Lung (tissue), 11 donors: ENCODE measurements at regions not wholly inside any gene's neighbourhood (a gene's known extent, or its start where the extent isn't known, plus 50 kb on each side); places are given as distances from the start of the nearest gene placed in this dataset.

Source experiments
- ATAC-seq: fragments of 200-7000 bp; cut with Tn5 transposase; one replicate; pipeline ENCODE4 v1.9.1; 2020; ENCODE audit warnings: moderate number of reproducible peaks; ENCODE audit not compliant: insufficient read depth, low FRiP score
- DNase-seq, 3 donors: peaks; one replicate each; pipeline ENCODE4 v3.0.0-alpha.2; 2013 to 2017
- H3K27ac ChIP-seq, 2 donors: one replicate each; pipeline ENCODE4 v1.5.1; 2013; ENCODE audit warnings: mild to moderate bottlenecking in 2 of 2, moderate library complexity in 2 of 2, control low read depth in 1 of 2, inconsistent platforms in 1 of 2, low read depth in 1 of 2, low read length in 1 of 2
- H3K27me3 ChIP-seq, 3 donors: one replicate each; pipeline ENCODE4 v1.5.1; 2013; ENCODE audit warnings: low read length in 2 of 3; ENCODE audit not compliant: control insufficient read depth in 3 of 3, insufficient read depth in 3 of 3
- H3K36me3 ChIP-seq, 4 donors: one replicate each; pipeline ENCODE4 v1.5.1; 2013; ENCODE audit warnings: low read length in 4 of 4, mild to moderate bottlenecking in 1 of 4, moderate library complexity in 1 of 4; ENCODE audit not compliant: control insufficient read depth in 4 of 4, insufficient read depth in 4 of 4
- H3K4me1 ChIP-seq, 5 donors: one replicate each; pipeline ENCODE4 v1.5.1; 2013; ENCODE audit warnings: low read length in 5 of 5, mild to moderate bottlenecking in 2 of 5, moderate library complexity in 1 of 5; ENCODE audit not compliant: control insufficient read depth in 5 of 5, insufficient read depth in 5 of 5
- H3K4me3 ChIP-seq: one replicate; pipeline ENCODE4 v1.5.1; 2013; ENCODE audit warnings: mild to moderate bottlenecking, control low read depth, moderate library complexity
- H3K9ac ChIP-seq, 2 donors: one replicate each; pipeline ENCODE4 v1.5.1; 2013; ENCODE audit warnings: low read length in 2 of 2, control low read depth in 1 of 2; ENCODE audit not compliant: insufficient read depth in 1 of 2
- H3K9me3 ChIP-seq, 4 donors: one replicate each; pipeline ENCODE4 v1.5.1; 2013; ENCODE audit warnings: low read length in 3 of 4, mild to moderate bottlenecking in 1 of 4, moderate library complexity in 1 of 4; ENCODE audit not compliant: control insufficient read depth in 4 of 4, insufficient read depth in 3 of 4
- CTCF ChIP-seq: IDR thresholded peaks from 2 replicates; pipeline ENCODE4 v1.5.1; 2012; ENCODE audit warnings: mild to moderate bottlenecking; ENCODE audit errors: control extremely low read depth, extremely low read depth
- WGBS, 2 donors: extraction: QIAGEN DNeasy Blood & Tissue Kit; methylation state at CpG; one replicate each; pipeline ENCODE4 v1.1.7; 2013; 5-methylcytosine and 5-hydroxymethylcytosine counted together
- donor health status: control.
- donor health status: control.
- donor health status: Bipolar disorder and iron deficiency.
- donor health status: healthy.
- donor health status: DM: yes; HTN: yes; CAD: no.

GRCh38 chr6:139557547-139557946 is 183.1 kb upstream of the CITED2 start:
- DNase-seq (no peak), ATAC-seq (no peak)
- Histone ChIP-seq H3K27me3 (no peaks in the 10 kb centered on the region), H3K9me3 (peaks cover 0 to 3% (median 0%) of the 10 kb centered on the region in 4 donors), H3K4me3 (no peak overlapping the region), H3K9ac (no peak overlapping the region), H3K27ac (no peak overlapping the region), H3K4me1 (no peaks in the 10 kb centered on the region), H3K36me3 (no peaks in the 10 kb centered on the region)
- no peak for TF ChIP-seq CTCF
- 89 to 92% methylated on average over 3 of the region's 3 CpGs for WGBS, 2 donors

- Histone ChIP-seq H3K9ac (no peak overlapping the region), H3K9me3 (peaks cover 0 to 3% (median 0%) of the 10 kb centered on the region in 4 donors), H3K27me3 (no peaks in the 10 kb centered on the region), H3K4me3 (no peak overlapping the region), H3K4me1 (no peaks in the 10 kb centered on the region), H3K27ac (no peak overlapping the region), H3K36me3 (no peaks in the 10 kb centered on the region)
- no peak for TF ChIP-seq CTCF
- ATAC-seq (no peak), DNase-seq (no peak)
These were observed 182.1 kb upstream of the CITED2 start for GRCh38 chr6:139556532-139556931.

DNA sequence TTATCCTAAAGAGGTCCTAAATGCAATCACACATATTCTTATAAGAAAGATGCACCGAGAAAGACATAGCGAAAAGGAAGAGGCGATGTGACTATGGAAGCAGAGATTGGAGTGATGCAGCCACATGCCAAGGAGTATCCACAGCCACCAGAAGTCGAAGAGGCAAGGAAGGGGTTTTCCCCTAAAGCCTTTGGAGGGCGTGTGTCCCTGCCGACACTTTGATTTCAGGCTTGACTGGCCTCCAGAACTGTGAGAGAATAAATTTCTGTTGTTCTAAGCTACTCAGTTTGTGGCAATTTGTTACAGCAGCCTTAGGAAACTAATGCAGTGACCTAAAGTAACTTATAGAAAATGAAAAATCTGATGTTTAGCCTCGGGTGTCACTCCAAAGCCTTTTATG is 179.5 kb upstream of the CITED2 start:
- no peak for TF ChIP-seq CTCF
- no peak overlapping the region for H3K9ac ChIP-seq
- H3K4me1 ChIP-seq = no peaks in the 10 kb centered on the region
- no peaks in the 10 kb centered on the region for H3K27me3 ChIP-seq
- DNase-seq (no peak), ATAC-seq (no peak)
- no peaks in the 10 kb centered on the region for H3K36me3 ChIP-seq
- no peak overlapping the region for H3K27ac ChIP-seq
- no peaks in the 10 kb centered on the region for H3K9me3 ChIP-seq
- 85 to 93% methylated on average over 7 of the region's 7 CpGs for WGBS, 2 donors
- H3K4me3 ChIP-seq = no peak overlapping the region

DNA sequence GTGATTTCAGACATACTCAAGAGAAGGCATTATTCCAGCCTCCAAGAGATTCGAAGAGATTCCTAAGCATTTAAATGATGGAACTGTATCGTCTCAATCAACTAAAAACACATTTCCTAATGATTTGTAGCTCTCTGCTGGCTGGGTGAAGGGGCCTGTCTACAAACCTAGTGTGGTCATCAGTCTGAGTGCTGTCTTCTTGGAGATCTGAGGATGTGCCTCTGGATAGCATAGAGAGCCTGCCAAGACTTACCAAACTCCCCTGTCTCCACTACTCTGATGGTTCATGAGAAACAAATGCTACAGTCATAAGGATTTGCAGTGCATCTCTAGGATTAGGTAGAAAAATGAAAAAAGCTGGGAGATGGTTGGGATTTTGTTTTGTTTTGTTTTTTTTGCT is 176.9 kb upstream of the CITED2 start:
- no peak for DNase-seq
- Histone ChIP-seq H3K9ac (no peak overlapping the region), H3K4me1 (peaks cover 0 to 12% (median 0%) of the 10 kb centered on the region in 5 donors), H3K27me3 (no peaks in the 10 kb centered on the region), H3K4me3 (no peak overlapping the region), H3K9me3 (no peaks in the 10 kb centered on the region), H3K36me3 (no peaks in the 10 kb centered on the region), H3K27ac (no peak overlapping the region)
- no peak for ATAC-seq
- TF ChIP-seq CTCF = no peak
- 86 to 92% methylated on average over 2 of the region's 2 CpGs for WGBS, 2 donors
